Fibroblast of lung (primary cell): ENCODE measurements at regions not wholly inside any gene's neighbourhood (a gene's known extent, or its start where the extent isn't known, plus 50 kb on each side); places are given as distances from the start of the nearest gene placed in this dataset.
"Not testable (repeated sequence)": the region's sequence is repeated elsewhere in the genome, so short reads cannot be mapped to it uniquely, and the experiment has no call there.

Experiments used
- CTCF ChIP-seq, 2 donors: IDR thresholded peaks in 1 of 2; conservative IDR thresholded peaks in 1 of 2; 1 replicate in 1 of 2; 2 replicates in 1 of 2; pipeline ENCODE4 v1.5.1; 2011 to 2012; ENCODE audit warnings: low read length in 2 of 2, control low read depth in 1 of 2, inconsistent platforms in 1 of 2, low read depth in 1 of 2, mild to moderate bottlenecking in 1 of 2
- EZH2 ChIP-seq: IDR thresholded peaks from 2 replicates; pipeline ENCODE4 v1.5.1; 2012; ENCODE audit warnings: low read length, control low read depth, mild to moderate bottlenecking; ENCODE audit errors: missing control alignments

- TF ChIP-seq CTCF (conservative IDR thresholded peaks at IDR 0.05 in 1 of 2, IDR thresholded peaks at IDR 0.05 in 1 of 2; ENCODE audit: low read depth in 1 of 2, low read length in 2 of 2); EZH2: not testable (repeated sequence)
Observed at GRCh38 chr3:137713965-137714364, 50.1 kb upstream of the SOX14 start.
